ENCODE measurements at regions not wholly inside any gene's neighbourhood (a gene's known extent, or its start where the extent isn't known, plus 50 kb on each side); places are given as distances from the start of the nearest gene placed in this dataset.

- H3K9ac ChIP-seq (ENCODE audit: low read length), result no peak overlapping the region
- no peaks in the 10 kb centered on the region for H3K27me3 ChIP-seq (ENCODE audit: control insufficient read depth in 1 of 2, insufficient read depth in 2 of 2, low read length in 2 of 2)
- no peaks in the 10 kb centered on the region for H3K36me3 ChIP-seq (ENCODE audit: insufficient read depth, low read length)
- no peak overlapping the region for H3K27ac ChIP-seq (ENCODE audit: low read depth, low read length)
- H3K4me1 ChIP-seq (ENCODE audit: insufficient read depth, low read length), result no peaks in the 10 kb centered on the region
- H3K4me3 ChIP-seq (ENCODE audit: low read depth in 1 of 2, low read length in 2 of 2), result no peak overlapping the region
- H3K9me3 ChIP-seq (ENCODE audit: low read length), result no peaks in the 10 kb centered on the region
Observed at GRCh38 chr10:128729910-128730420, 603.7 kb upstream of the MKI67 start.

DNA sequence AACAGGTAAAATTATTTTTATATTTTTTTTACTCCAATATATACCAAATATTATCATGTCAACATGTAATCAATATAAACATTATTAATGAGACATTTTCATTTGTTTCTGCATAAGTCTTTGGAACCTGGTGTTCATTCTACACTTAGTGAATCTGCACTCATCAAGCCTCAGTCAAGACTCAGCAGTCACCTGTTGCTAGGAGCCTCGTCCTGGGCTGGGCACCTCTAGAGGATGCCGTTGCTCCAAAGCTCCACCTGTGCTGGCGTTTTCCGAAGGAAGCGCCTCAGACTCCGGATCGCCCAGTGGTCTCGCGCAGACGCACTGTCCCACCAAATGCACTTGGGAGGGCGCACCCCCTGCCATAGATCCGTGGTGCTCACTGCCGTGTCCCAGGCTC lies 604.7 kb upstream of the MKI67 start:
- Histone ChIP-seq H3K36me3 (ENCODE audit: insufficient read depth, low read length) (no peaks in the 10 kb centered on the region), H3K4me3 (ENCODE audit: low read depth in 1 of 2, low read length in 2 of 2) (no peak overlapping the region), H3K27me3 (ENCODE audit: control insufficient read depth in 1 of 2, insufficient read depth in 2 of 2, low read length in 2 of 2) (no peaks in the 10 kb centered on the region), H3K9me3 (ENCODE audit: low read length) (no peaks in the 10 kb centered on the region), H3K4me1 (ENCODE audit: insufficient read depth, low read length) (no peaks in the 10 kb centered on the region), H3K9ac (ENCODE audit: low read length) (no peak overlapping the region), H3K27ac (ENCODE audit: low read depth, low read length) (no peak overlapping the region)

- Histone ChIP-seq H3K36me3 (ENCODE audit: insufficient read depth, low read length) (no peaks in the 10 kb centered on the region), H3K4me3 (ENCODE audit: low read depth in 1 of 2, low read length in 2 of 2) (no peak overlapping the region), H3K9ac (ENCODE audit: low read length) (no peak overlapping the region), H3K27me3 (ENCODE audit: control insufficient read depth in 1 of 2, insufficient read depth in 2 of 2, low read length in 2 of 2) (no peaks in the 10 kb centered on the region), H3K27ac (ENCODE audit: low read depth, low read length) (no peak overlapping the region), H3K4me1 (ENCODE audit: insufficient read depth, low read length) (no peaks in the 10 kb centered on the region), H3K9me3 (ENCODE audit: low read length) (no peaks in the 10 kb centered on the region)
Observed at GRCh38 chr10:128734161-128734560, 607.9 kb upstream of the MKI67 start.

- H3K4me3 ChIP-seq (ENCODE audit: low read depth in 1 of 2, low read length in 2 of 2), result no peak overlapping the region
- H3K27ac ChIP-seq (ENCODE audit: low read depth, low read length), result no peak overlapping the region
- no peak overlapping the region for H3K9ac ChIP-seq (ENCODE audit: low read length)
- no peaks in the 10 kb centered on the region for H3K9me3 ChIP-seq (ENCODE audit: low read length)
- no peaks in the 10 kb centered on the region for H3K27me3 ChIP-seq (ENCODE audit: control insufficient read depth in 1 of 2, insufficient read depth in 2 of 2, low read length in 2 of 2)
- no peaks in the 10 kb centered on the region for H3K4me1 ChIP-seq (ENCODE audit: insufficient read depth, low read length)
- no peaks in the 10 kb centered on the region for H3K36me3 ChIP-seq (ENCODE audit: insufficient read depth, low read length)
Observed at GRCh38 chr10:128734734-128735133, 608.5 kb upstream of the MKI67 start.

DNA sequence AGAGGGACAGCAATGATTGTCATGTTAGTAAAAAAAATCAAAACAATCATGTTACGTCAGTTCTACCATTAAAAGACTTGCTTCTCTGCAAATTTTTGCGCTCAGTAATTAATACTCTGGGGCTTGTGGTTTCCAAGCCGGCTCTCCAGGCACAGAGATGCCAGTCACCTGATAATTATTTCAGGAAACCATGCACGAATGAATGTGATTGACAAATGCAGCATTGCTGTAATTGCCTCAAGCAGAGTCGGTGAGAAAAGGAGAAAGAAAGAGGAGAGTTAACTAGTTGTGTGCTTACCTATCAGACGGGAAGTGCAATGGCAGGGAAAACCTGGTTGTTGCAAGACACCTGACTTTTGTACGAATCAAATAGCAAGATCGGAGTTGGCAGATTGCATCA lies 609.8 kb upstream of the MKI67 start:
- Histone ChIP-seq H3K27me3 (ENCODE audit: control insufficient read depth in 1 of 2, insufficient read depth in 2 of 2, low read length in 2 of 2) (no peaks in the 10 kb centered on the region), H3K36me3 (ENCODE audit: insufficient read depth, low read length) (no peaks in the 10 kb centered on the region), H3K4me1 (ENCODE audit: insufficient read depth, low read length) (no peaks in the 10 kb centered on the region), H3K4me3 (ENCODE audit: low read depth in 1 of 2, low read length in 2 of 2) (no peak overlapping the region), H3K9me3 (ENCODE audit: low read length) (no peaks in the 10 kb centered on the region), H3K27ac (ENCODE audit: low read depth, low read length) (no peak overlapping the region), H3K9ac (ENCODE audit: low read length) (no peak overlapping the region)

- no peak overlapping the region for H3K4me3 ChIP-seq (ENCODE audit: low read depth in 1 of 2, low read length in 2 of 2)
- H3K4me1 ChIP-seq (ENCODE audit: insufficient read depth, low read length), result no peaks in the 10 kb centered on the region
- no peaks in the 10 kb centered on the region for H3K36me3 ChIP-seq (ENCODE audit: insufficient read depth, low read length)
- H3K9me3 ChIP-seq (ENCODE audit: low read length), result no peaks in the 10 kb centered on the region
- no peak overlapping the region for H3K27ac ChIP-seq (ENCODE audit: low read depth, low read length)
- H3K9ac ChIP-seq (ENCODE audit: low read length), result no peak overlapping the region
- H3K27me3 ChIP-seq (ENCODE audit: control insufficient read depth in 1 of 2, insufficient read depth in 2 of 2, low read length in 2 of 2), result no peaks in the 10 kb centered on the region
Observed at GRCh38 chr10:128738386-128738915, 612.2 kb upstream of the MKI67 start.

DNA sequence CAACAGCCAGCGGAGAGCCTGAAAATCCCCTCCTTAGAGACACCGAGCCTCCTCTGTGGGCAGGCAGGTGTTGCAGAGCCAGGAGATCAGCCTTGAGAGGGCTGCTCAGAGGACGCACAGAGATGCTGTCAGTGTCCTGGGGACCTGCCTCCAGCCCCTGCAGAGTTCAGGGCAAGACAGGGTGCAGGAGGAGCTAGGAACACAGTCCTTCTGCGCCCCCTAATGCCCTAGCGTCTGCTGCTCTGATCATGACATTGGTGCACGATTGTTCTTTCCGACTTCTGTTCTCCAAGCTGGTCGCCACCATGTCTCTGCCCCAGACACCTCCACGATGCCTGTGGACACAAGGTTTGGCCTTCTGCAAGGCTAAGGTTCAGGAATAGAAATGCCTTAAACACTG lies 613.7 kb upstream of the MKI67 start:
- Histone ChIP-seq H3K36me3 (ENCODE audit: insufficient read depth, low read length) (no peaks in the 10 kb centered on the region), H3K4me1 (ENCODE audit: insufficient read depth, low read length) (no peaks in the 10 kb centered on the region), H3K27ac (ENCODE audit: low read depth, low read length) (no peak overlapping the region), H3K27me3 (ENCODE audit: control insufficient read depth in 1 of 2, insufficient read depth in 2 of 2, low read length in 2 of 2) (no peaks in the 10 kb centered on the region), H3K9ac (ENCODE audit: low read length) (no peak overlapping the region), H3K9me3 (ENCODE audit: low read length) (no peaks in the 10 kb centered on the region), H3K4me3 (ENCODE audit: low read depth in 1 of 2, low read length in 2 of 2) (no peak overlapping the region)

DNA sequence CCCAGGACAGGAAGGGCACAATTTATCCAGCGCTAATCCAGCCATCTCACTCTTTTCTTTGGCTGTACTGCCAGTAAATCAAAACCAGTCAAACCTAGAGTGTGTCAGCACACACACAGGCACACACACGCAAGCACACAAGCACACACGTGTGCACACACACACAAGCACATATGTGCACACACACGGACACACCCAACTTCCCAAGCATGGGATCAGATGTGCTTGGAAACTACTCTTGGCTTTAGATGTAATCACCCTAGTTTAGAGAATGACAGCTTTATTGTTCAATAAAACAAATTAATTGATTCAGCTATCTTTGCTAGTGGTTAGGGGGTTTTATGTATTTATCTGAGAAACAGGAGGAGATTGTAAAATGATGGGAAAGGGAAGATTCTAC lies 615.0 kb upstream of the MKI67 start:
- Histone ChIP-seq H3K4me1 (ENCODE audit: insufficient read depth, low read length) (no peaks in the 10 kb centered on the region), H3K9ac (ENCODE audit: low read length) (no peak overlapping the region), H3K27me3 (ENCODE audit: control insufficient read depth in 1 of 2, insufficient read depth in 2 of 2, low read length in 2 of 2) (no peaks in the 10 kb centered on the region), H3K36me3 (ENCODE audit: insufficient read depth, low read length) (no peaks in the 10 kb centered on the region), H3K9me3 (ENCODE audit: low read length) (no peaks in the 10 kb centered on the region), H3K4me3 (ENCODE audit: low read depth in 1 of 2, low read length in 2 of 2) (no peak overlapping the region), H3K27ac (ENCODE audit: low read depth, low read length) (no peak overlapping the region)

GRCh38 chr10:128741680-128742079 lies 615.5 kb upstream of the MKI67 start:
- Histone ChIP-seq H3K36me3 (ENCODE audit: insufficient read depth, low read length) (no peaks in the 10 kb centered on the region), H3K4me3 (ENCODE audit: low read depth in 1 of 2, low read length in 2 of 2) (no peak overlapping the region), H3K27me3 (ENCODE audit: control insufficient read depth in 1 of 2, insufficient read depth in 2 of 2, low read length in 2 of 2) (no peaks in the 10 kb centered on the region), H3K9me3 (ENCODE audit: low read length) (no peaks in the 10 kb centered on the region), H3K9ac (ENCODE audit: low read length) (no peak overlapping the region), H3K4me1 (ENCODE audit: insufficient read depth, low read length) (no peaks in the 10 kb centered on the region), H3K27ac (ENCODE audit: low read depth, low read length) (no peak overlapping the region)

GRCh38 chr10:128744092-128744491 lies 617.9 kb upstream of the MKI67 start:
- no peak overlapping the region for H3K27ac ChIP-seq (ENCODE audit: low read depth, low read length)
- no peak overlapping the region for H3K4me3 ChIP-seq (ENCODE audit: low read depth in 1 of 2, low read length in 2 of 2)
- no peak overlapping the region for H3K9ac ChIP-seq (ENCODE audit: low read length)
- no peaks in the 10 kb centered on the region for H3K4me1 ChIP-seq (ENCODE audit: insufficient read depth, low read length)
- no peaks in the 10 kb centered on the region for H3K9me3 ChIP-seq (ENCODE audit: low read length)
- H3K36me3 ChIP-seq (ENCODE audit: insufficient read depth, low read length), result no peaks in the 10 kb centered on the region
- H3K27me3 ChIP-seq (ENCODE audit: control insufficient read depth in 1 of 2, insufficient read depth in 2 of 2, low read length in 2 of 2), result no peaks in the 10 kb centered on the region

- no peak overlapping the region for H3K4me3 ChIP-seq (ENCODE audit: low read depth in 1 of 2, low read length in 2 of 2)
- H3K36me3 ChIP-seq (ENCODE audit: insufficient read depth, low read length), result no peaks in the 10 kb centered on the region
- H3K27ac ChIP-seq (ENCODE audit: low read depth, low read length), result no peak overlapping the region
- no peaks in the 10 kb centered on the region for H3K9me3 ChIP-seq (ENCODE audit: low read length)
- H3K27me3 ChIP-seq (ENCODE audit: control insufficient read depth in 1 of 2, insufficient read depth in 2 of 2, low read length in 2 of 2), result no peaks in the 10 kb centered on the region
- H3K4me1 ChIP-seq (ENCODE audit: insufficient read depth, low read length), result no peaks in the 10 kb centered on the region
- H3K9ac ChIP-seq (ENCODE audit: low read length), result no peak overlapping the region
Observed at GRCh38 chr10:128744811-128745305, 618.6 kb upstream of the MKI67 start.

GRCh38 chr10:128747582-128748346 lies 621.5 kb upstream of the MKI67 start:
- no peaks in the 10 kb centered on the region for H3K27me3 ChIP-seq (ENCODE audit: control insufficient read depth in 1 of 2, insufficient read depth in 2 of 2, low read length in 2 of 2)
- H3K9me3 ChIP-seq (ENCODE audit: low read length), result no peaks in the 10 kb centered on the region
- no peaks in the 10 kb centered on the region for H3K36me3 ChIP-seq (ENCODE audit: insufficient read depth, low read length)
- H3K4me1 ChIP-seq (ENCODE audit: insufficient read depth, low read length), result no peaks in the 10 kb centered on the region
- no peak overlapping the region for H3K9ac ChIP-seq (ENCODE audit: low read length)
- H3K4me3 ChIP-seq (ENCODE audit: low read depth in 1 of 2, low read length in 2 of 2), result no peak overlapping the region
- no peak overlapping the region for H3K27ac ChIP-seq (ENCODE audit: low read depth, low read length)

All from muscle layer of colon (tissue), 2 donors.